Parathyroid adenoma (tissue), 2 donors: ENCODE measurements at regions not wholly inside any gene's neighbourhood (a gene's known extent, or its start where the extent isn't known, plus 50 kb on each side); places are given as distances from the start of the nearest gene placed in this dataset.
"Not testable (repeated sequence)": the region's sequence is repeated elsewhere in the genome, so short reads cannot be mapped to it uniquely, and the experiment has no call there.

Experiments
- H2AFZ ChIP-seq: fragments of 300-600 bp; sonication (generic); one replicate; pipeline ENCODE4 v1.7.0; 2017; ENCODE audit warnings: antibody characterized with exemption, mild to moderate bottlenecking
- H3K27ac ChIP-seq: fragments of 300-600 bp; sonication (generic); one replicate; pipeline ENCODE4 v1.7.0; 2017
- H3K27me3 ChIP-seq: fragments of 300-600 bp; sonication (generic); one replicate; pipeline ENCODE4 v1.7.0; 2017; ENCODE audit warnings: low read length; ENCODE audit not compliant: control insufficient read depth, insufficient read depth
- H3K36me3 ChIP-seq: fragments of 300-600 bp; sonication (generic); one replicate; pipeline ENCODE4 v1.7.0; 2017; ENCODE audit warnings: low read length; ENCODE audit not compliant: control insufficient read depth, insufficient read depth
- H3K4me1 ChIP-seq: fragments of 300-600 bp; sonication (generic); one replicate; pipeline ENCODE4 v1.7.0; 2017; ENCODE audit warnings: control low read depth
- H3K4me2 ChIP-seq: fragments of 300-600 bp; sonication (generic); one replicate; pipeline ENCODE4 v1.7.0; 2017; ENCODE audit warnings: low read length
- H3K4me3 ChIP-seq: fragments of 300-600 bp; sonication (generic); one replicate; pipeline ENCODE4 v1.7.0; 2017; ENCODE audit warnings: low read depth, low read length
- H3K79me2 ChIP-seq: fragments of 300-600 bp; sonication (generic); one replicate; pipeline ENCODE4 v1.7.0; 2017; ENCODE audit warnings: control low read depth
- H3K9ac ChIP-seq: fragments of 300-600 bp; sonication (generic); one replicate; pipeline ENCODE4 v1.7.0; 2017; ENCODE audit warnings: mild to moderate bottlenecking
- H3K9me3 ChIP-seq: fragments of 300-600 bp; sonication (generic); one replicate; pipeline ENCODE4 v1.7.0; 2017; ENCODE audit warnings: low read length; ENCODE audit not compliant: control insufficient read depth
- CTCF ChIP-seq: fragments of 300-600 bp; sonication (generic); IDR thresholded peaks from one replicate; pipeline ENCODE4 v1.7.0; 2017; ENCODE audit warnings: antibody characterized with exemption, mild to moderate bottlenecking
- donor health status: primary hyperparathyroidism.

- Histone ChIP-seq H3K4me2 (no peak overlapping the region), H3K4me3 (no peak overlapping the region), H3K9me3 (no peaks in the 10 kb centered on the region), H2AFZ (no peak overlapping the region), H3K27me3 (no peaks in the 10 kb centered on the region), H3K36me3 (no peaks in the 10 kb centered on the region), H3K27ac (no peak overlapping the region), H3K4me1 (peaks cover 6% of the 10 kb centered on the region), H3K79me2 (no peaks in the 10 kb centered on the region), H3K9ac (no peak overlapping the region)
- no peak for TF ChIP-seq CTCF
These were observed 128.0 kb upstream of the RAP1B start for GRCh38 chr12:68482660-68483059.

DNA sequence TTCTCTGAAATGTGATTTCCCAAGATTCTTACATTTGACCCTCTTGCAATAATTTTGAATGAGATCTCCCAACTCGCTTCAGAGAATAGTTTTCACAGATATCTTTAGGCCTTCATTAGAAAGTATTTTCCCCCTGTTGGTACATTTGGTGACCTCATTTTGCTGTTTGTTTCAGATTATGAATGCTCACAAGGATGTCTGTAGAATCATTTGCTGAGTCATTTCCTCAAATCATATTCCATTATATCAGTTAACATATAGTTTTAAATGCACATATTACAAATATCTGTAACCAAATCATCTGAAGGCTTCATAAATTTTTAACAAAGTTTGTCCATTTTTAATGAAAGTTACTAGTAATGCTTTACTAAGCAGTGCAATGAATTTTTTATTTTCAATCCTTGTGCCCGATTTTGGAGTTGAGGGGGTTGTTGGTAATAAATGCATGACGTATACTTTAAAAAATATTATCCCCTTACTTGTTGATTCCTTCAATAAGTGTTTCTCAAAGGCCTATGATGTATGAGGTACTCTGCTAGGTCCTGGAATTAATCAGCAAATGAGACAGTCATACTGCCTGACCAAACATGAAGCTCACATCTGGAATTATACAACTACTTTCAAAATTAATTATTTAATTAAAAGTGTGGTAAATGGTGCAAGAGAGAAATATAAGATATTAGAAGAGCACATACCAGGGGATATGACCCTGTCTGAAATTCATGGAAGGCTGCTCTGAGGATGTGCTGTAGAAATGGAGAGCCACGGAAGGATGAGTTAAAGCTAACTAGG, 126.9 kb upstream of the RAP1B start:
- H3K27me3 ChIP-seq: no peaks in the 10 kb centered on the region

DNA sequence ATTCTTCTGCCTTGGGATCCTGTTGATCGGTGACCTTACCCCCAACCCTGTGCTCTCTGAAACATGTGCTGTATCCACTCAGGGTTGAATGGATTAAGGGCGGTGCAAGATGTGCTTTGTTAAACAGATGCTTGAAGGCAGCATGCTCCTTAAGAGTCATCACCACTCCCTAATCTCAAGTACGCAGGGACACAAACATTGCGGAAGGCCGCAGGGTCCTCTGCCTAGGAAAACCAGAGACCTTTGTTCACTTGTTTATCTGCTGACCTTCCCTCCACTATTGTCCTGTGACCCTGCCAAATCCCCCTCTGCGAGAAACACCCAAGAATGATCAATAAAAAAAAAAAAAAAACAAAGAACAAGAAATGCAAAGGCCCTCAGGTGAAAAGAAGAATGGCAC, 126.1 kb upstream of the RAP1B start:
- H3K9ac ChIP-seq, H3K27ac ChIP-seq, H3K27me3 ChIP-seq, H2AFZ ChIP-seq, H3K4me1 ChIP-seq, H3K79me2 ChIP-seq, H3K36me3 ChIP-seq, H3K4me3 ChIP-seq, H3K9me3 ChIP-seq, H3K4me2 ChIP-seq: not testable (repeated sequence)

More for the DNA sequence above, 126.9 kb upstream of the RAP1B start:
- Histone ChIP-seq H3K9me3 (no peaks in the 10 kb centered on the region), H3K36me3 (no peaks in the 10 kb centered on the region), H3K4me2 (no peak overlapping the region), H3K27ac (no peak overlapping the region), H3K79me2 (no peaks in the 10 kb centered on the region), H3K9ac (no peak overlapping the region), H3K4me1 (peaks cover 6% of the 10 kb centered on the region), H2AFZ (no peak overlapping the region), H3K4me3 (no peak overlapping the region)
- TF ChIP-seq CTCF: no peak

GRCh38 chr12:68486449-68486848, 124.2 kb upstream of the RAP1B start:
- not testable (repeated sequence) for H3K79me2 ChIP-seq, H2AFZ ChIP-seq, H3K27ac ChIP-seq, H3K4me3 ChIP-seq, H3K36me3 ChIP-seq, H3K4me1 ChIP-seq, H3K27me3 ChIP-seq, H3K9me3 ChIP-seq, H3K9ac ChIP-seq, H3K4me2 ChIP-seq

- no peak for TF ChIP-seq CTCF
- H3K4me3 ChIP-seq: no peak overlapping the region
- H3K9ac ChIP-seq: no peak overlapping the region
- no peak overlapping the region for H3K4me2 ChIP-seq
- no peaks in the 10 kb centered on the region for H3K27me3 ChIP-seq
- H3K27ac ChIP-seq: no peak overlapping the region
- no peaks in the 10 kb centered on the region for H3K9me3 ChIP-seq
- H2AFZ ChIP-seq: no peak overlapping the region
- no peaks in the 10 kb centered on the region for H3K36me3 ChIP-seq
- H3K79me2 ChIP-seq: no peaks in the 10 kb centered on the region
- no peaks in the 10 kb centered on the region for H3K4me1 ChIP-seq
These were observed 122.9 kb upstream of the RAP1B start for GRCh38 chr12:68487721-68488309.
